Peyer's patch (tissue), 4 donors: ENCODE measurements at regions not wholly inside any gene's neighbourhood (a gene's known extent, or its start where the extent isn't known, plus 50 kb on each side); places are given as distances from the start of the nearest gene placed in this dataset.

ENCODE experiments used
- DNase-seq, 3 donors: peaks; one replicate each; pipeline ENCODE4 v3.0.0-alpha.2; 2017 to 2019
- H3K27ac ChIP-seq, 4 donors: fragments of 200-600 bp; sonication (generic); one replicate each; pipeline ENCODE4 v1.5.1; 2016 to 2019
- H3K27me3 ChIP-seq, 2 donors: fragments of 200-600 bp; sonication (generic); one replicate each; pipeline ENCODE4 v1.5.1; 2019
- H3K36me3 ChIP-seq, 3 donors: fragments of 200-600 bp; sonication (generic); one replicate each; pipeline ENCODE4 v1.5.1; 2016 to 2019
- H3K4me1 ChIP-seq, 4 donors: fragments of 200-600 bp; sonication (generic); one replicate each; pipeline ENCODE4 v1.5.1; 2016 to 2019
- H3K4me3 ChIP-seq, 4 donors: fragments of 200-600 bp; sonication (generic); 1 replicate in 3 of 4; 2 replicates in 1 of 4; pipeline ENCODE4 v1.5.1; 2016 to 2019; ENCODE audit warnings: mild to moderate bottlenecking in 1 of 4
- H3K9me3 ChIP-seq, 4 donors: fragments of 200-600 bp; sonication (generic); one replicate each; pipeline ENCODE4 v1.5.1; 2016 to 2019; ENCODE audit warnings: mild to moderate bottlenecking in 1 of 4
- POLR2A ChIP-seq, 2 donors: fragments of 450-650 bp; IDR thresholded peaks; one replicate each; pipeline ENCODE4 v1.5.1; 2017; ENCODE audit warnings: antibody characterized with exemption in 2 of 2, mild to moderate bottlenecking in 2 of 2, moderate library complexity in 2 of 2
- TF ChIP-seq, protein P1 (sequence below), 6 experiments: fragments of 450-650 bp in 4 of 6; fragments of 200-600 bp in 2 of 6; sonication (generic) in 1 of 6; IDR thresholded peaks; one replicate each; pipeline ENCODE4 v1.5.1; 2017 to 2019; ENCODE audit warnings: antibody characterized with exemption in 6 of 6, mild to moderate bottlenecking in 3 of 6, moderate library complexity in 1 of 6

- TF ChIP-seq, protein P1, sequence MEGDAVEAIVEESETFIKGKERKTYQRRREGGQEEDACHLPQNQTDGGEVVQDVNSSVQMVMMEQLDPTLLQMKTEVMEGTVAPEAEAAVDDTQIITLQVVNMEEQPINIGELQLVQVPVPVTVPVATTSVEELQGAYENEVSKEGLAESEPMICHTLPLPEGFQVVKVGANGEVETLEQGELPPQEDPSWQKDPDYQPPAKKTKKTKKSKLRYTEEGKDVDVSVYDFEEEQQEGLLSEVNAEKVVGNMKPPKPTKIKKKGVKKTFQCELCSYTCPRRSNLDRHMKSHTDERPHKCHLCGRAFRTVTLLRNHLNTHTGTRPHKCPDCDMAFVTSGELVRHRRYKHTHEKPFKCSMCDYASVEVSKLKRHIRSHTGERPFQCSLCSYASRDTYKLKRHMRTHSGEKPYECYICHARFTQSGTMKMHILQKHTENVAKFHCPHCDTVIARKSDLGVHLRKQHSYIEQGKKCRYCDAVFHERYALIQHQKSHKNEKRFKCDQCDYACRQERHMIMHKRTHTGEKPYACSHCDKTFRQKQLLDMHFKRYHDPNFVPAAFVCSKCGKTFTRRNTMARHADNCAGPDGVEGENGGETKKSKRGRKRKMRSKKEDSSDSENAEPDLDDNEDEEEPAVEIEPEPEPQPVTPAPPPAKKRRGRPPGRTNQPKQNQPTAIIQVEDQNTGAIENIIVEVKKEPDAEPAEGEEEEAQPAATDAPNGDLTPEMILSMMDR (IDR thresholded peaks at IDR 0.05) = no peak
- no peak for TF ChIP-seq POLR2A (IDR thresholded peaks at IDR 0.05)
- DNase-seq = no peak
- Histone ChIP-seq H3K9me3 (no peaks in the 10 kb centered on the region), H3K36me3 (no peaks in the 10 kb centered on the region), H3K4me3 (no peak overlapping the region), H3K27ac (no peak overlapping the region), H3K27me3 (no peaks in the 10 kb centered on the region), H3K4me1 (no peaks in the 10 kb centered on the region)
Measured at GRCh38 chr3:23108451-23109057, 94.6 kb upstream of the UBE2E2 start.

- H3K27ac ChIP-seq = no peak overlapping the region
- no peaks in the 10 kb centered on the region for H3K27me3 ChIP-seq
- H3K4me3 ChIP-seq = no peak overlapping the region
- DNase-seq = no peak
- no peaks in the 10 kb centered on the region for H3K4me1 ChIP-seq
- no peaks in the 10 kb centered on the region for H3K9me3 ChIP-seq
- no peaks in the 10 kb centered on the region for H3K36me3 ChIP-seq
- no peak for TF ChIP-seq POLR2A (IDR thresholded peaks at IDR 0.05)
- TF ChIP-seq, protein P1 (IDR thresholded peaks at IDR 0.05) = no peak
Measured at GRCh38 chr3:23111286-23111685, 91.8 kb upstream of the UBE2E2 start.

DNA sequence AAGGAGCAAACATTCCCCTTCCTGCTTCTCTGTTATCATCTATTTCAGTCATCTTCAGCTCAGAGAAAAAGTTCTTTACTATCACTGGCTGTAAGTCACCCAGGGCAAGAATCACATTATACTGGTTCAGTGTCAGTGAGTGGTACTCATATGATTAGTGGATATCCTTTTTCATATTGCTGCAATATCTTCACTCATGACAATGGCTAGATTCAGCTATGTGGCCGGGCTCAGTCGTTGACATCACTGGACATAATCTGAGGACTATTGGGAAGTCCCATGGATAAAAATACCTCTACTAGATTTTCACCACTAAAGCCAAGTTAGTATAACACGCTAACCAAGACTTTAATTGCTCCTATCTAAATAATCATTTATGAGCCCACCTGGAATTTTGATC, 91.3 kb upstream of the UBE2E2 start:
- DNase-seq = no peak
- no peaks in the 10 kb centered on the region for H3K9me3 ChIP-seq
- TF ChIP-seq POLR2A (IDR thresholded peaks at IDR 0.05) = no peak
- TF ChIP-seq, protein P1 (IDR thresholded peaks at IDR 0.05) = no peak
- no peak overlapping the region for H3K27ac ChIP-seq
- H3K27me3 ChIP-seq = no peaks in the 10 kb centered on the region
- H3K4me1 ChIP-seq = no peaks in the 10 kb centered on the region
- H3K4me3 ChIP-seq = no peak overlapping the region
- H3K36me3 ChIP-seq = no peaks in the 10 kb centered on the region

GRCh38 chr3:23112491-23112890, 90.6 kb upstream of the UBE2E2 start:
- TF ChIP-seq, protein P1 (IDR thresholded peaks at IDR 0.05) = no peak
- no peak for TF ChIP-seq POLR2A (IDR thresholded peaks at IDR 0.05)
- no peak overlapping the region for H3K4me3 ChIP-seq
- no peaks in the 10 kb centered on the region for H3K4me1 ChIP-seq
- no peak overlapping the region for H3K27ac ChIP-seq
- no peak for DNase-seq
- H3K27me3 ChIP-seq = no peaks in the 10 kb centered on the region
- H3K36me3 ChIP-seq = no peaks in the 10 kb centered on the region
- H3K9me3 ChIP-seq = no peaks in the 10 kb centered on the region

- no peaks in the 10 kb centered on the region for H3K36me3 ChIP-seq
- no peak overlapping the region for H3K4me3 ChIP-seq
- no peaks in the 10 kb centered on the region for H3K4me1 ChIP-seq
- TF ChIP-seq, protein P1 (IDR thresholded peaks at IDR 0.05) = no peak
- TF ChIP-seq POLR2A (IDR thresholded peaks at IDR 0.05) = no peak
- H3K27ac ChIP-seq = no peak overlapping the region
- H3K9me3 ChIP-seq = no peaks in the 10 kb centered on the region
- no peaks in the 10 kb centered on the region for H3K27me3 ChIP-seq
- DNase-seq = no peak
Measured at GRCh38 chr3:23113455-23114171, 89.5 kb upstream of the UBE2E2 start.
